ENCODE measurements at regions not wholly inside any gene's neighbourhood (a gene's known extent, or its start where the extent isn't known, plus 50 kb on each side); places are given as distances from the start of the nearest gene placed in this dataset.

DNA sequence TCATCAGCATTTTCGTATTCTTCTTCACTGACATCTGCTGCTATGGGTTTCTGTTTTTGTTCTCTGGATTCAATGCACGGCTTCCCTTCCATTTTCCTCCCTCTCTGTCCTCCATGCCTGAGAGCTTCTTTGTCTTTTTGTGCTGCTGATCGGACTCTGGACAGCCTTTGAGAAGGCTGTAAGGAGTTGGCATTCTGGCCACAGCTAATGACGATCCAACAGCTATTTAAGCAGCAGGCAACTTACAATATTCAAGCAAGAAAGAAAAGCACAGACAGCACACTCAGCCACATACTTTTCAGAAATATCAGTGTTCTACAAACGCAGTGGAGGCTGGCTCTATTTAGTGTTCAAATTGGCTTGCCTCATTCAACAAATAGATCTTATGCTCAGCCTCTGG is 60.9 kb upstream of the ZC3H12C start:
- TF ChIP-seq, protein P1, sequence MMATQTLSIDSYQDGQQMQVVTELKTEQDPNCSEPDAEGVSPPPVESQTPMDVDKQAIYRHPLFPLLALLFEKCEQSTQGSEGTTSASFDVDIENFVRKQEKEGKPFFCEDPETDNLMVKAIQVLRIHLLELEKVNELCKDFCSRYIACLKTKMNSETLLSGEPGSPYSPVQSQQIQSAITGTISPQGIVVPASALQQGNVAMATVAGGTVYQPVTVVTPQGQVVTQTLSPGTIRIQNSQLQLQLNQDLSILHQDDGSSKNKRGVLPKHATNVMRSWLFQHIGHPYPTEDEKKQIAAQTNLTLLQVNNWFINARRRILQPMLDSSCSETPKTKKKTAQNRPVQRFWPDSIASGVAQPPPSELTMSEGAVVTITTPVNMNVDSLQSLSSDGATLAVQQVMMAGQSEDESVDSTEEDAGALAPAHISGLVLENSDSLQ (IDR thresholded peaks at IDR 0.05): no peak
- TF ChIP-seq FOXM1 (IDR thresholded peaks at IDR 0.05; ENCODE audit: borderline replicate concordance) (no peak), SP1 (IDR thresholded peaks at IDR 0.05) (no peak), HDGF (IDR thresholded peaks at IDR 0.05; ENCODE audit: borderline replicate concordance) (no peak), FOXA1 (IDR thresholded peaks at IDR 0.05) (no peak), SUZ12 (IDR thresholded peaks at IDR 0.05) (no peak), ZNF384 (IDR thresholded peaks at IDR 0.05) (no peak), FOXK2 (IDR thresholded peaks at IDR 0.05) (no peak), ELF4 (IDR thresholded peaks at IDR 0.05) (no peak), L3MBTL2 (conservative IDR thresholded peaks at IDR 0.05) (no peak), LEF1 (IDR thresholded peaks at IDR 0.05; ENCODE audit: borderline replicate concordance) (no peak), BHLHE40 (IDR thresholded peaks at IDR 0.05; ENCODE audit: borderline replicate concordance) (no peak), TARDBP (IDR thresholded peaks at IDR 0.05) (no peak), ARNT (IDR thresholded peaks at IDR 0.05) (no peak)
